ENCODE measurements at regions not wholly inside any gene's neighbourhood (a gene's known extent, or its start where the extent isn't known, plus 50 kb on each side); places are given as distances from the start of the nearest gene placed in this dataset.
"Not testable (repeated sequence)": the region's sequence is repeated elsewhere in the genome, so short reads cannot be mapped to it uniquely, and the experiment has no call there.

GRCh38 chr16:31713945-31714902 lies 159.4 kb upstream of the ZNF267 start:
- ATAC-seq (ENCODE audit: low FRiP score) (no peak), DNase-seq (ENCODE audit: low spot score) (no peak)
- TF ChIP-seq CTCF (IDR thresholded peaks at IDR 0.05) = no peak

GRCh38 chr16:31714903-31715504 lies 158.6 kb upstream of the ZNF267 start:
- TF ChIP-seq CTCF (IDR thresholded peaks at IDR 0.05) = no peak
- no peak for ATAC-seq (ENCODE audit: low FRiP score)
- no peak for DNase-seq (ENCODE audit: low spot score)

GRCh38 chr16:31715915-31716314 lies 157.7 kb upstream of the ZNF267 start:
- no peak for ATAC-seq (ENCODE audit: low FRiP score)
- no peak for TF ChIP-seq CTCF (IDR thresholded peaks at IDR 0.05)
- no peak for DNase-seq (ENCODE audit: low spot score)

GRCh38 chr16:31718998-31719397 lies 154.6 kb upstream of the ZNF267 start:
- no peak for DNase-seq (ENCODE audit: low spot score)
- ATAC-seq (ENCODE audit: low FRiP score) = no peak
- TF ChIP-seq CTCF (IDR thresholded peaks at IDR 0.05) = no peak

- no peak for ATAC-seq (ENCODE audit: low FRiP score)
- no peak for TF ChIP-seq CTCF (IDR thresholded peaks at IDR 0.05)
- DNase-seq (ENCODE audit: low spot score) = no peak
Observed at GRCh38 chr16:31727553-31727952, 146.1 kb upstream of the ZNF267 start.

- no peak for DNase-seq (ENCODE audit: low spot score)
- TF ChIP-seq CTCF (IDR thresholded peaks at IDR 0.05) = no peak
- ATAC-seq (ENCODE audit: low FRiP score) = no peak
Observed at GRCh38 chr16:31734265-31734664, 139.3 kb upstream of the ZNF267 start.

GRCh38 chr16:31745098-31745497 lies 128.5 kb upstream of the ZNF267 start:
- ATAC-seq (ENCODE audit: low FRiP score); DNase-seq (ENCODE audit: low spot score): not testable (repeated sequence)

All from omental fat pad (tissue), 3 donors.